ENCODE measurements at regions not wholly inside any gene's neighbourhood (a gene's known extent, or its start where the extent isn't known, plus 50 kb on each side); places are given as distances from the start of the nearest gene placed in this dataset.

GRCh38 chr1:106908689-106909088 lies 147.8 kb upstream of the PRMT6 start:
- no peak for DNase-seq (ENCODE audit: extremely low spot score in 2 of 2)
- Histone ChIP-seq H3K4me1 (no peaks in the 10 kb centered on the region), H3K36me3 (no peaks in the 10 kb centered on the region), H3K9me3 (no peaks in the 10 kb centered on the region), H3K27me3 (no peaks in the 10 kb centered on the region), H3K27ac (no peak overlapping the region), H3K4me3 (no peak overlapping the region)
- intact Hi-C loops (cut with DNase I): no loop called here
- TF ChIP-seq POLR2A (IDR thresholded peaks at IDR 0.05) (no peak), POLR2AphosphoS5 (IDR thresholded peaks at IDR 0.05; ENCODE audit: insufficient read depth in 1 of 2, low read depth in 1 of 2) (no peak), CTCF (IDR thresholded peaks at IDR 0.05) (no peak)

GRCh38 chr1:106910798-106911197 lies 145.7 kb upstream of the PRMT6 start:
- intact Hi-C loops (cut with DNase I): no loop called here
- TF ChIP-seq CTCF (IDR thresholded peaks at IDR 0.05): no peak
- no peak for TF ChIP-seq POLR2AphosphoS5 (IDR thresholded peaks at IDR 0.05; ENCODE audit: insufficient read depth in 1 of 2, low read depth in 1 of 2)
- TF ChIP-seq POLR2A (IDR thresholded peaks at IDR 0.05): no peak
- Histone ChIP-seq H3K4me1 (no peaks in the 10 kb centered on the region), H3K4me3 (no peak overlapping the region), H3K27ac (no peak overlapping the region), H3K36me3 (no peaks in the 10 kb centered on the region), H3K27me3 (no peaks in the 10 kb centered on the region), H3K9me3 (no peaks in the 10 kb centered on the region)
- no peak for DNase-seq (ENCODE audit: extremely low spot score in 2 of 2)

GRCh38 chr1:106912131-106912530 lies 144.3 kb upstream of the PRMT6 start:
- H3K36me3 ChIP-seq: no peaks in the 10 kb centered on the region
- H3K27ac ChIP-seq: no peak overlapping the region
- intact Hi-C loops (cut with DNase I): no loop called here
- H3K9me3 ChIP-seq: no peaks in the 10 kb centered on the region
- H3K4me3 ChIP-seq: no peak overlapping the region
- TF ChIP-seq POLR2A (IDR thresholded peaks at IDR 0.05): no peak
- TF ChIP-seq CTCF (IDR thresholded peaks at IDR 0.05): no peak
- no peak for TF ChIP-seq POLR2AphosphoS5 (IDR thresholded peaks at IDR 0.05; ENCODE audit: insufficient read depth in 1 of 2, low read depth in 1 of 2)
- no peaks in the 10 kb centered on the region for H3K4me1 ChIP-seq
- H3K27me3 ChIP-seq: no peaks in the 10 kb centered on the region
- no peak for DNase-seq (ENCODE audit: extremely low spot score in 2 of 2)

- Histone ChIP-seq H3K4me3 (no peak overlapping the region), H3K4me1 (no peaks in the 10 kb centered on the region), H3K36me3 (no peaks in the 10 kb centered on the region), H3K9me3 (no peaks in the 10 kb centered on the region), H3K27ac (no peak overlapping the region), H3K27me3 (no peaks in the 10 kb centered on the region)
- intact Hi-C loops (cut with DNase I): no loop called here
- TF ChIP-seq POLR2A (IDR thresholded peaks at IDR 0.05): no peak
- TF ChIP-seq CTCF (IDR thresholded peaks at IDR 0.05): no peak
- no peak for TF ChIP-seq POLR2AphosphoS5 (IDR thresholded peaks at IDR 0.05; ENCODE audit: insufficient read depth in 1 of 2, low read depth in 1 of 2)
- no peak for DNase-seq (ENCODE audit: extremely low spot score in 2 of 2)
Measured at GRCh38 chr1:106921186-106921585, 135.3 kb upstream of the PRMT6 start.

- no peaks in the 10 kb centered on the region for H3K27me3 ChIP-seq
- intact Hi-C loops (cut with DNase I): no loop called here
Measured at GRCh38 chr1:106924360-106924759, 132.1 kb upstream of the PRMT6 start.

More at GRCh38 chr1:106924360-106924759, 132.1 kb upstream of the PRMT6 start:
- TF ChIP-seq POLR2A (IDR thresholded peaks at IDR 0.05): no peak
- no peak for TF ChIP-seq CTCF (IDR thresholded peaks at IDR 0.05)
- no peak for TF ChIP-seq POLR2AphosphoS5 (IDR thresholded peaks at IDR 0.05; ENCODE audit: insufficient read depth in 1 of 2, low read depth in 1 of 2)
- Histone ChIP-seq H3K27ac (no peak overlapping the region), H3K4me3 (no peak overlapping the region), H3K36me3 (no peaks in the 10 kb centered on the region), H3K9me3 (no peaks in the 10 kb centered on the region), H3K4me1 (no peaks in the 10 kb centered on the region)
- DNase-seq (ENCODE audit: extremely low spot score in 2 of 2): no peak
